ENCODE measurements at regions not wholly inside any gene's neighbourhood (a gene's known extent, or its start where the extent isn't known, plus 50 kb on each side); places are given as distances from the start of the nearest gene placed in this dataset.

GRCh38 chr10:2659660-2660209 lies 407.6 kb upstream of the PFKP start:
- DNase-seq (ENCODE audit: low spot score in 2 of 2): no peak
- Mint-ChIP-seq H3K9me3 (peaks cover 6% of the 10 kb centered on the region), H3K4me1 (no peaks in the 10 kb centered on the region), H3K36me3 (no peaks in the 10 kb centered on the region), H3K27ac (no peak overlapping the region), H3K4me3 (no peak overlapping the region)
- no peak for ATAC-seq

GRCh38 chr10:2658780-2659179 lies 408.6 kb upstream of the PFKP start:
- H3K36me3 Mint-ChIP-seq: no peaks in the 10 kb centered on the region
- no peak overlapping the region for H3K27ac Mint-ChIP-seq
- DNase-seq (ENCODE audit: low spot score in 2 of 2): no peak
- ATAC-seq: no peak
- peaks cover 4% of the 10 kb centered on the region for H3K9me3 Mint-ChIP-seq
- no peaks in the 10 kb centered on the region for H3K4me1 Mint-ChIP-seq
- no peak overlapping the region for H3K4me3 Mint-ChIP-seq

- H3K36me3 Mint-ChIP-seq: no peaks in the 10 kb centered on the region
- H3K4me1 Mint-ChIP-seq: no peaks in the 10 kb centered on the region
- peaks cover 2% of the 10 kb centered on the region for H3K9me3 Mint-ChIP-seq
- no peak overlapping the region for H3K4me3 Mint-ChIP-seq
- ATAC-seq (no peak), DNase-seq (ENCODE audit: low spot score in 2 of 2) (no peak)
- no peak overlapping the region for H3K27ac Mint-ChIP-seq
These were observed 417.0 kb upstream of the PFKP start for GRCh38 chr10:2650328-2650727.

- ATAC-seq: no peak
- Mint-ChIP-seq H3K4me1 (no peaks in the 10 kb centered on the region), H3K9me3 (peaks cover 3% of the 10 kb centered on the region), H3K4me3 (no peak overlapping the region), H3K36me3 (no peaks in the 10 kb centered on the region), H3K27ac (no peak overlapping the region)
- DNase-seq (ENCODE audit: low spot score in 2 of 2): no peak
These were observed 426.3 kb upstream of the PFKP start for GRCh38 chr10:2641028-2641427.

- no peak for DNase-seq (ENCODE audit: low spot score in 2 of 2)
- Mint-ChIP-seq H3K9me3 (no peaks in the 10 kb centered on the region), H3K4me1 (no peaks in the 10 kb centered on the region), H3K4me3 (no peak overlapping the region), H3K36me3 (no peaks in the 10 kb centered on the region), H3K27ac (no peak overlapping the region)
- no peak for ATAC-seq
These were observed 433.7 kb upstream of the PFKP start for GRCh38 chr10:2633630-2634029.

- no peaks in the 10 kb centered on the region for H3K9me3 Mint-ChIP-seq
These were observed 435.7 kb upstream of the PFKP start for GRCh38 chr10:2631557-2632205.

GRCh38 chr10:2628705-2629104 lies 438.6 kb upstream of the PFKP start:
- no peaks in the 10 kb centered on the region for H3K4me1 Mint-ChIP-seq
- H3K36me3 Mint-ChIP-seq: no peaks in the 10 kb centered on the region
- DNase-seq (ENCODE audit: low spot score in 2 of 2): no peak
- H3K4me3 Mint-ChIP-seq: no peak overlapping the region
- H3K27ac Mint-ChIP-seq: no peak overlapping the region
- no peaks in the 10 kb centered on the region for H3K9me3 Mint-ChIP-seq
- no peak for ATAC-seq

More at GRCh38 chr10:2631557-2632205, 435.7 kb upstream of the PFKP start:
- ATAC-seq: no peak
- no peak overlapping the region for H3K27ac Mint-ChIP-seq
- no peak overlapping the region for H3K4me3 Mint-ChIP-seq
- no peak for DNase-seq (ENCODE audit: low spot score in 2 of 2)
- H3K4me1 Mint-ChIP-seq: no peaks in the 10 kb centered on the region
- H3K36me3 Mint-ChIP-seq: no peaks in the 10 kb centered on the region

- Mint-ChIP-seq H3K27ac (no peak overlapping the region), H3K4me1 (no peaks in the 10 kb centered on the region), H3K36me3 (no peaks in the 10 kb centered on the region), H3K4me3 (no peak overlapping the region), H3K9me3 (no peaks in the 10 kb centered on the region)
- ATAC-seq: no peak
- DNase-seq (ENCODE audit: low spot score in 2 of 2): no peak
These were observed 439.4 kb upstream of the PFKP start for GRCh38 chr10:2627969-2628368.

- DNase-seq (ENCODE audit: low spot score in 2 of 2) (no peak), ATAC-seq (no peak)
- no peak overlapping the region for H3K4me3 Mint-ChIP-seq
- H3K4me1 Mint-ChIP-seq: no peaks in the 10 kb centered on the region
- no peaks in the 10 kb centered on the region for H3K9me3 Mint-ChIP-seq
- no peak overlapping the region for H3K27ac Mint-ChIP-seq
- no peaks in the 10 kb centered on the region for H3K36me3 Mint-ChIP-seq
These were observed 442.3 kb upstream of the PFKP start for GRCh38 chr10:2625094-2625493.

GRCh38 chr10:2623675-2624274 lies 443.6 kb upstream of the PFKP start:
- Mint-ChIP-seq H3K36me3 (no peaks in the 10 kb centered on the region), H3K27ac (no peak overlapping the region), H3K4me3 (no peak overlapping the region), H3K4me1 (no peaks in the 10 kb centered on the region), H3K9me3 (peaks cover 2% of the 10 kb centered on the region)
- ATAC-seq (no peak), DNase-seq (ENCODE audit: low spot score in 2 of 2) (no peak)

- Mint-ChIP-seq H3K4me3 (no peak overlapping the region), H3K27ac (no peak overlapping the region), H3K9me3 (peaks cover 6% of the 10 kb centered on the region), H3K4me1 (no peaks in the 10 kb centered on the region), H3K36me3 (no peaks in the 10 kb centered on the region)
- ATAC-seq: no peak
- no peak for DNase-seq (ENCODE audit: low spot score in 2 of 2)
These were observed 446.4 kb upstream of the PFKP start for GRCh38 chr10:2620827-2621521.

GRCh38 chr10:2619916-2620315 lies 447.4 kb upstream of the PFKP start:
- H3K4me3 Mint-ChIP-seq: no peak overlapping the region
- no peaks in the 10 kb centered on the region for H3K4me1 Mint-ChIP-seq
- DNase-seq (ENCODE audit: low spot score in 2 of 2) (no peak), ATAC-seq (no peak)
- H3K36me3 Mint-ChIP-seq: no peaks in the 10 kb centered on the region
- peaks cover 6% of the 10 kb centered on the region for H3K9me3 Mint-ChIP-seq
- H3K27ac Mint-ChIP-seq: no peak overlapping the region

GRCh38 chr10:2619472-2619871 lies 447.9 kb upstream of the PFKP start:
- ATAC-seq: no peak
- Mint-ChIP-seq H3K9me3 (peaks cover 6% of the 10 kb centered on the region), H3K4me1 (no peaks in the 10 kb centered on the region), H3K4me3 (no peak overlapping the region), H3K27ac (no peak overlapping the region), H3K36me3 (no peaks in the 10 kb centered on the region)
- DNase-seq (ENCODE audit: low spot score in 2 of 2): no peak

GRCh38 chr10:2618690-2619089 lies 448.7 kb upstream of the PFKP start:
- no peak overlapping the region for H3K4me3 Mint-ChIP-seq
- H3K27ac Mint-ChIP-seq: no peak overlapping the region
- H3K9me3 Mint-ChIP-seq: peaks cover 6% of the 10 kb centered on the region
- ATAC-seq: no peak
- no peaks in the 10 kb centered on the region for H3K4me1 Mint-ChIP-seq
- DNase-seq (ENCODE audit: low spot score in 2 of 2): no peak
- no peaks in the 10 kb centered on the region for H3K36me3 Mint-ChIP-seq

- ATAC-seq (no peak), DNase-seq (ENCODE audit: low spot score in 2 of 2) (no peak)
- Mint-ChIP-seq H3K4me3 (no peak overlapping the region), H3K9me3 (peaks cover 6% of the 10 kb centered on the region), H3K4me1 (no peaks in the 10 kb centered on the region), H3K27ac (no peak overlapping the region), H3K36me3 (no peaks in the 10 kb centered on the region)
These were observed 451.1 kb upstream of the PFKP start for GRCh38 chr10:2616215-2616614.

- DNase-seq (ENCODE audit: low spot score in 2 of 2) (no peak), ATAC-seq (no peak)
- Mint-ChIP-seq H3K36me3 (no peaks in the 10 kb centered on the region), H3K9me3 (no peaks in the 10 kb centered on the region), H3K4me1 (no peaks in the 10 kb centered on the region), H3K4me3 (no peak overlapping the region), H3K27ac (no peak overlapping the region)
These were observed 455.7 kb upstream of the PFKP start for GRCh38 chr10:2611603-2612002.

Data from stimulated activated effector memory CD8-positive, alpha-beta T cell treated with anti-CD3 and anti-CD28 coated beads, Interleukin-12 subunit alpha, Interleukin-12 subunit beta, amount 100 ng/mL, for 72 hours (primary cell).